ENCODE measurements at regions not wholly inside any gene's neighbourhood (a gene's known extent, or its start where the extent isn't known, plus 50 kb on each side); places are given as distances from the start of the nearest gene placed in this dataset.

DNA sequence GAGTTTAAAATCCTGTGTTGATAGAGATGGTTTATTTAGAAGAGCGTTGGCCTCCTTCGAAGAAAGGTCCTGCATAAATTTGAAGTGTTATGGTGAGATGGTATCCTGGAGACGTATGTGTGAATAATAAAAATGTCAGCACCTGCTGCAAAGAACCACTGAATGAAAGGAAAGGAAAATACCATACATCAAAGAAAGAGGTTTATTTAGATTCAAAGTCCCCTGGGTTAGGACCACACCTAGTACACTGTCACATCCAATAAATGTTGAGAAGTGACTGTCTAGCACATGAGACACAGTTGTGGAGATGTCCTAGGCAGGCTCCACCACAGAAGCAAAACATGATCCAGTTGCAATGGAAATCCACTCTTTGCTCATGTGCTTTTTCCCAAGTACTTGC, 214.7 kb downstream of the PAX1 start:
- Mint-ChIP-seq H3K4me3 (no peak overlapping the region), H3K27me3 (ENCODE audit: low read depth) (no peaks in the 10 kb centered on the region), H3K36me3 (ENCODE audit: insufficient read depth) (no peaks in the 10 kb centered on the region), H3K4me1 (ENCODE audit: low read depth) (no peaks in the 10 kb centered on the region), H3K9me3 (peaks cover 3% of the 10 kb centered on the region)
- ATAC-seq: no peak
- no peak for DNase-seq

DNA sequence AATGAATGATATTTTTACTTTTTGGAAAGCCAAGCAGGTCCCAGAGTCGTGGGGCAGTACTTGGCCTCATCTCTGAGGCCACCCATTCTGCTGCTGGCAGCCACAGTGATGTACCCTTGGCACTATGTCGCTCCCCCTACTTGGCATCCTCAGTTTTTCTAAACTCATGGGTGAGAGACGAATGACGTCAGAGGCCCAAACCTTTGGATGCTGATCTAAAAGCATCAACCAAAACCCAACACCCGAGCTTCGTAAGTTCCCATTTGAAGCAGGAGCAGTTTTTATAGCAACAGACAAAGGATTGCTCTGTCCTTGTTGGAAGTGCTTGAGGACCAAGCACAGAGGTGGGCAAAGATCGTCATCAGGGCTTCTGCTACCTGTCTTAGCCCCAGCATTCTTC, 212.9 kb downstream of the PAX1 start:
- no peaks in the 10 kb centered on the region for H3K27me3 Mint-ChIP-seq (ENCODE audit: low read depth)
- no peak overlapping the region for H3K4me3 Mint-ChIP-seq
- no peak for ATAC-seq
- no peaks in the 10 kb centered on the region for H3K36me3 Mint-ChIP-seq (ENCODE audit: insufficient read depth)
- no peak for DNase-seq
- H3K9me3 Mint-ChIP-seq: peaks cover 3% of the 10 kb centered on the region
- H3K4me1 Mint-ChIP-seq (ENCODE audit: low read depth): no peaks in the 10 kb centered on the region

DNA sequence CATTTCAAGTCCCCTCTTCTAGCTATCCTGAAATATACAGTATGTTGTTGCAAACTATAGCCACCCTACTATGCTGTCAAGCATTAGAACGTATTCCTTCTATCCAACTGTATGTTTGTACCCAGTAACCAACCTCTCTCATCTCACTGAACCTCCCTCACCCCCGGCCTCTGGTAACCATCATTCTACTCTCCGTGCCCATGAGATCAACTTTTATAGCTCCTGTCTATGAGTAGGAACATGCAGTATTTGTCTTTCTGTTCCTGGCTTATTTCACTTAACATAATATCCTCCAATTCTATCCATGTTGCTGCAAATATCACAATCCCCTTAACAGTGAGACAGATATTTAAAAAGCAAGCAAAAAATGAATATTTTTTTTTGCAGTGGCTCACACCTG, 196.9 kb downstream of the PAX1 start:
- H3K27me3 Mint-ChIP-seq (ENCODE audit: low read depth): no peaks in the 10 kb centered on the region

DNA sequence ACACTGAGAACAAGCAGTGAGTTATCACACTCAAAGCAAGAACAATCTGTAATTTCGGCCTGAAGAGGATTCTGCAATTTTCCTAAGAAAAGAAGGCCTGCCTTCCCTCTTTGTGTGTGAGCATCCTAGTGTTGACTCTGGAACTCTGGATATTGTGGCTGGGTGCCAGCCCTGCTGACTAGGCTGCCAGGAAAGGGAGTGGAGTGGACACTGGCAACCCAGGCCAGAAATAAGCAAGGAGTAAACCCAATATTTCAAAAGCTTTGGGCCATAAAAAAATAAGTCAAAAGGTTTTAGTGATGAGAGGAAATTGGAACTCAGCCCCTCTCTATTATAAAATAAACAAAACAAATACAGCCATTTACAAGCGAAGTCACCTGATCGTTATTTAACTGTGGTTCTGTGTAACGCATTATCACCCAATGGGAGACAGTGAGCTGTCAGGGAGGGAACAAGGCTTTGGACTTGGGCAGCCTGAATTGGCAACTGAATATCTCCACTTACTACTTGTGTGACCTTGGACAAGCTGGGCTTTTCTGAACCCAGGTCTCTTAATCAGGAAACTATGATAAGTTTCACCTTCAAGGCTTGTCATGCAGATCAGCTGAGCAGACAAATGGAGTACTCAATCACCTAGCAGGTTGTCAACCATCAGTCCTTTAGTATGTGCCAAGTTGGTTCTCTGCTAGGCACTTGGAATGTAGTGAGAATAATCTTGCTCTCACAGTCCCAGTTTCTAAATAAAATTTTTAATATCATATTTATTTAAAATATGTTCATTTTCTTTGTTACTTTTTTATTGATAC, 196.2 kb downstream of the PAX1 start:
- Mint-ChIP-seq H3K4me3 (no peak overlapping the region), H3K9me3 (peaks cover 8% of the 10 kb centered on the region), H3K27me3 (ENCODE audit: low read depth) (no peaks in the 10 kb centered on the region), H3K4me1 (ENCODE audit: low read depth) (no peaks in the 10 kb centered on the region), H3K36me3 (ENCODE audit: insufficient read depth) (no peaks in the 10 kb centered on the region)
- ATAC-seq (no peak), DNase-seq (no peak)

More for the DNA sequence above, 196.9 kb downstream of the PAX1 start:
- Mint-ChIP-seq H3K36me3 (ENCODE audit: insufficient read depth) (no peaks in the 10 kb centered on the region), H3K9me3 (peaks cover 8% of the 10 kb centered on the region), H3K4me3 (no peak overlapping the region), H3K4me1 (ENCODE audit: low read depth) (no peaks in the 10 kb centered on the region)
- DNase-seq (no peak), ATAC-seq (no peak)

DNA sequence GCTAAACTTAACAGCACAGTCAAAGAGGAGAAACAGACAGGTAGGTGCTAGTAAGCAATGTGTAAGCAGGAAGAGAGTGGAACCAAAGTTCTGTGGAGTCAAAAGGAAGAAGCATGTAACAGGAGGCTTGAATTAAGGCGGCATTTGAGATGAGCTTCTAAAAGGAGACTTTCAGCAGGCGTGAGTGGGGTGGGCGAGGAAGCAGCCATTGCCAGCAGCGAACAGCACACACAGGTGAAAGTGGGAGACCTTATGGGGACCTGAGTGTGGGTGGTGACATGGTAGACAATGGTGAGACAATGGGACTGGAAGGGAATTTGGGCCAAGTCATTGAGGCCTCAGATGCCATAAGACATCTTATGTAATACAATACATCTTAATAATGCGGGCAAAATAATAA, 195.0 kb downstream of the PAX1 start:
- DNase-seq: no peak
- no peaks in the 10 kb centered on the region for H3K36me3 Mint-ChIP-seq (ENCODE audit: insufficient read depth)
- no peaks in the 10 kb centered on the region for H3K27me3 Mint-ChIP-seq (ENCODE audit: low read depth)
- H3K4me1 Mint-ChIP-seq (ENCODE audit: low read depth): no peaks in the 10 kb centered on the region
- no peak overlapping the region for H3K4me3 Mint-ChIP-seq
- peaks cover 8% of the 10 kb centered on the region for H3K9me3 Mint-ChIP-seq
- no peak for ATAC-seq

DNA sequence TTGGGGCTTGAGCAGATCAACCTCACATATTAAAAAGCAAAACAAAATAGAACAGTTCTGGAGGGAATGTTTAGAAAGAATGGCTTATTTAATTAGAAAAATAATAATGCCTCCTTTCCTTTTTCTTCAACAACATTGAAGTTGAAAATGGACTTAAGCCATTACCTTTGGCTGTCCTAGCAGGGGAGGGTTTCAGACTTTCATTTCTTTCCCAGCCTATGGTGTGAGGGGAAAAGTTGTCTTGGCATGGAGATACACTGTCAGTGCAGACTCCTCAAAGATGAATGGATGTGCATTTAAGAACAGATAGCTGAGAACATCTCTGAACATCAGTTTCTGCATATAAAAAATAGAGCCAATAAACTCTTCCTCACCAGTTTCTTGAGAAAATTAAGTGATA, 169.5 kb downstream of the PAX1 start:
- ATAC-seq (no peak), DNase-seq (no peak)
- no peak overlapping the region for H3K4me3 Mint-ChIP-seq
- H3K36me3 Mint-ChIP-seq (ENCODE audit: insufficient read depth): no peaks in the 10 kb centered on the region
- peaks cover 16% of the 10 kb centered on the region for H3K9me3 Mint-ChIP-seq
- H3K27me3 Mint-ChIP-seq (ENCODE audit: low read depth): no peaks in the 10 kb centered on the region
- H3K4me1 Mint-ChIP-seq (ENCODE audit: low read depth): no peaks in the 10 kb centered on the region

DNA sequence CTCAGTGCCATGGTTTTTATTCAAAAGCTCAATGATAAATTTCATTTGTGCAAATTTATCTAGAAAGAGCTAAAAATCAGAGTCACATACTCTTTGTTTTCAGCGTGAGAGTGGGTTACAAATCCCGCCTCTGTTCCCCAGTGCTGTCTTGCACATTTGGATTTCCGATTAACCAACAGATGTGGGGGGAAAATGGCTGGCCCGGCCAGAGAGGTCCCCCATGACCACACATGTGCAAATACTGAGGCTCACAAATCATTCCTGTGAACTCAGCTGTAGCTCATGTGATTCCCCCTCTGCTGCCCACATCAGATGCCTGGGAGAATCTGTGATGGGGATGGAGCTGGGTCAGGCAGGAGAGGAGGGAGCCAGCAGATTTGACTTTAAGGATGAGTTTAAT, 168.7 kb downstream of the PAX1 start:
- no peaks in the 10 kb centered on the region for H3K36me3 Mint-ChIP-seq (ENCODE audit: insufficient read depth)
- no peak overlapping the region for H3K4me3 Mint-ChIP-seq
- ATAC-seq: no peak
- no peak for DNase-seq
- no peaks in the 10 kb centered on the region for H3K4me1 Mint-ChIP-seq (ENCODE audit: low read depth)
- H3K27me3 Mint-ChIP-seq (ENCODE audit: low read depth): no peaks in the 10 kb centered on the region
- peaks cover 16% of the 10 kb centered on the region for H3K9me3 Mint-ChIP-seq

DNA sequence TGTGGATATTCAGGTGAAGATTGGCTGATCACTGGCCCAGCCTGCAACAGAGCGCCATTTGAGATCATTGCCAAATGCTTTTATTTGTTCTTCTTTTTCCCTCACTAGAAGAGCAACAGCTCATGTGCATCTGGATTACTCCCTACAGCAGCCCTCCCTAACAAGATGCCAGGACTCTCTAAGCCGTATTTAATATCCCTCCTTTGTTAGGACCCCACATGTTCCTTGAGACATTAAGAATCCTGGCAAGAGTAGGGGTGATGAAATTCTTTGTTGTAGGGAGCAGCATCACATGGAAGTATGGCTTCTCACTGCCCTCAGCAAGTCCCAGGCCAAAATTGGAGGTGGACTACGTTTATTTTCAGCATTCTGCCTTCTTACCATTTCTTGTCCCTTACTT, 167.8 kb downstream of the PAX1 start:
- H3K9me3 Mint-ChIP-seq: peaks cover 16% of the 10 kb centered on the region
- H3K27me3 Mint-ChIP-seq (ENCODE audit: low read depth): no peaks in the 10 kb centered on the region
- DNase-seq: no peak
- no peak overlapping the region for H3K4me3 Mint-ChIP-seq
- H3K36me3 Mint-ChIP-seq (ENCODE audit: insufficient read depth): no peaks in the 10 kb centered on the region
- no peak for ATAC-seq
- H3K4me1 Mint-ChIP-seq (ENCODE audit: low read depth): no peaks in the 10 kb centered on the region

DNA sequence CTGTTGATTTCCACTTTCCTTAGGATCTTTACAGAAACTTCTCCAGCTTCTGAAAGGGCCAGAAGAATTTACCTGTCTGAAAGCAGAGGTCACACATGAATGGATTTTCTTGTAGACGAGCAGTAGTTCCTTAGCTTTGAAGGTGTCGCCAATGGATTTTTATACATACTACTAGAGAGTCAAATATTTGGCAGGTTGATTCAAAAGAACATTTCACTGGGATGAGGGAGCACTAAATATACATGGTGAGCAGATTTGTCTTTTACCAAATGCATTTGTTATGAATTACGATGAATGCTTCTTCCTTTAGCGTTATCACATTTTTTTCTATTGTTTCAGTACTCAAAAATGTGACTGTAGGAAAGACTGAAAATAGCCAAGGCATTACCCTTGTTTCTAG, 162.3 kb downstream of the PAX1 start:
- DNase-seq (no peak), ATAC-seq (no peak)
- H3K27me3 Mint-ChIP-seq (ENCODE audit: low read depth): no peaks in the 10 kb centered on the region
- peaks cover 8% of the 10 kb centered on the region for H3K9me3 Mint-ChIP-seq
- H3K4me3 Mint-ChIP-seq: no peak overlapping the region
- no peaks in the 10 kb centered on the region for H3K36me3 Mint-ChIP-seq (ENCODE audit: insufficient read depth)
- no peaks in the 10 kb centered on the region for H3K4me1 Mint-ChIP-seq (ENCODE audit: low read depth)

DNA sequence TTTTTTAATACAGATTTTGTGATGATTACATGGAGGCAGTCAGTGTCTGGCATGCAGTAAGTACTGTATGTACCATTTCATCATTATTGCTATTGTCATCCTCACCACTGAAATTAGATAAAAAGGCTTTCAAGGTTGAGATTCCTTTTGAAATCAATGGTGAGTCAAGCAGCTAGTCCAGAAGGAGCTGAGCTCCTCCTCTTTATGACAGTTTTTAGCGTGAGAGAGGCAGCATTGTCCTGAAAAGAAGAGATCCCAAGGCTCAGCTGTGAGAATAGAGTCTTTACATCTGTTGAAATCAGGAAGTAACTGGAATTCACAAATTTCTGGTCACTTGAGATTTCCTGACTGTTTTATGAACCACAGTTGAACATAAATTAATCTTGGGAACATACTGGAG, 161.9 kb downstream of the PAX1 start:
- Mint-ChIP-seq H3K4me3 (no peak overlapping the region), H3K27me3 (ENCODE audit: low read depth) (no peaks in the 10 kb centered on the region), H3K4me1 (ENCODE audit: low read depth) (no peaks in the 10 kb centered on the region), H3K36me3 (ENCODE audit: insufficient read depth) (no peaks in the 10 kb centered on the region), H3K9me3 (peaks cover 4% of the 10 kb centered on the region)
- DNase-seq: no peak
- no peak for ATAC-seq

DNA sequence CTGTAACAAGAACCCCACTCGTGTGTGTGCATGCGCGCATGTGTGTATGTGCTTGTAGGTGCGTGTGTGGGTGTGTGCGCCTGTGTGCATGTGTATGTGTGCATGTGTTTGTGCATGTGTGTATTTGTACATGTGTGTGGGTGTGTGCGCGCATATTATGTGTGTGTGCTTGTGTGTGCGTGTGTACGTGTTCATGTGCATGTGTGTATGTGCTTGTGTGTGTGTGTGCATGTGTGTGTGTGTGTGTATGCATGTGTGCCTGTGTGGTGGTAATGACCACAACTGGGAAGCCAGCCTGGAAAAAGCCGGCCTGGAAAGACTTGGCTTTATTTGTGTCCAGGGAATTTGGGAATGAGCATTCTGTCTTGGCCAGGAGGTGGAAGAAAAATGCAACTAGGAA, 157.5 kb downstream of the PAX1 start:
- no peaks in the 10 kb centered on the region for H3K36me3 Mint-ChIP-seq (ENCODE audit: insufficient read depth)
- ATAC-seq: no peak
- H3K4me1 Mint-ChIP-seq (ENCODE audit: low read depth): no peaks in the 10 kb centered on the region

DNA sequence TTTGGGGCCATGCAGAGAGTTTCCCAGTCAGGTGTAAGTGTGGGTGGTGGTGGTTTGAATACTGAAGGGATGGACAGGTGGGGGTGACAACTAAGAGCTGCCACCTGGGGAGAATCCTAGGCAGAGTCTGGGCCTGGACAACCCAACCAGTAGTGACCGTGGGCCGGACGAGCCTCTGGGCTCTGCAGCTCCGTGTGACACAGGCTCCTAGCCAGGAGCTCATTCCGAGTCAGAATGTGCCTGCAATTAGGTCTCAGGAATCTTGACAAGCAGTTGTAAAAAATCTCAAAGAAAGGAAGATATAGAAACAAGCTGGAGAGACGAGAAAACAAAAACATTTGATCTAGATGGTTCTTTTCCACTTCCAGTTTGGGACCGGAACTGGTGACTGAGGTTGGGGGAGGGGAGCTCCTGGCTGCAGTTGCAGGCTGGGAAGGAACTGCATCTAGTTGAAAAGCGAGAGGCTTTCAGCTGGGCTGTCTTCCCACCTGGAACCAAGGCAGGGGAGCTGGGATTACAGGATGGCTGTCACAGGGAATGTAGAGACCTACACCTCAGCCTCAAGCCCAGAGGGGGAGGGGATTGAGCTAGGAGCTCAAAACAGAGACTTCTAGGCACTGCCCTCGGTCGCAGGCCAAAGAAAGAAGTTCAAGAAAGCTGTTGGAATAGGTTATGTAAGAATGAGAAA, 156.9 kb downstream of the PAX1 start:
- DNase-seq (no peak), ATAC-seq (no peak)
- Mint-ChIP-seq H3K9me3 (peaks cover 18% of the 10 kb centered on the region), H3K4me1 (ENCODE audit: low read depth) (no peaks in the 10 kb centered on the region), H3K4me3 (no peak overlapping the region), H3K27me3 (ENCODE audit: low read depth) (no peaks in the 10 kb centered on the region), H3K36me3 (ENCODE audit: insufficient read depth) (no peaks in the 10 kb centered on the region)

More for the DNA sequence above, 157.5 kb downstream of the PAX1 start:
- H3K4me3 Mint-ChIP-seq: no peak overlapping the region
- H3K9me3 Mint-ChIP-seq: peaks cover 18% of the 10 kb centered on the region
- no peaks in the 10 kb centered on the region for H3K27me3 Mint-ChIP-seq (ENCODE audit: low read depth)
- DNase-seq: no peak

DNA sequence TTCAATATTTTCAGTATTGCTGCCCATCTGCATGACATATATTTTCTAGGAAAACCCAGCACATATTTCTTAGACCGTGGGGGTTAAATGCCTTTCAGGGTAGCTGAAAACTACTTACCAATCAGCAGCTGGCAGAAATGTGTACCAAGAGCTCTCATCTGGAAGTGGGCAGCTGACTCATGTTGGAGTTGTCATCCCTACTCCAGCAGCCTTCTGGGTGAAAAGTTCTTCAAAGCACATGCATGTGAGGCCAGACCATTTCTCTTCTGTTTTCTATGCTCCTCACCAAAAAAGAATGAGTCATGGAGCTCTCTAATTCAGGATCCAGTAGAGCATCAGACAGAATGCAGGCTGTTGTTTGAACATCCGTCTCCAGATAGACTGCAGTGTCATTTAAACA, 135.5 kb downstream of the PAX1 start:
- ATAC-seq (no peak), DNase-seq (no peak)
- H3K36me3 Mint-ChIP-seq (ENCODE audit: insufficient read depth): no peaks in the 10 kb centered on the region
- peaks cover 9% of the 10 kb centered on the region for H3K9me3 Mint-ChIP-seq
- no peak overlapping the region for H3K4me3 Mint-ChIP-seq
- H3K4me1 Mint-ChIP-seq (ENCODE audit: low read depth): no peaks in the 10 kb centered on the region
- no peaks in the 10 kb centered on the region for H3K27me3 Mint-ChIP-seq (ENCODE audit: low read depth)

DNA sequence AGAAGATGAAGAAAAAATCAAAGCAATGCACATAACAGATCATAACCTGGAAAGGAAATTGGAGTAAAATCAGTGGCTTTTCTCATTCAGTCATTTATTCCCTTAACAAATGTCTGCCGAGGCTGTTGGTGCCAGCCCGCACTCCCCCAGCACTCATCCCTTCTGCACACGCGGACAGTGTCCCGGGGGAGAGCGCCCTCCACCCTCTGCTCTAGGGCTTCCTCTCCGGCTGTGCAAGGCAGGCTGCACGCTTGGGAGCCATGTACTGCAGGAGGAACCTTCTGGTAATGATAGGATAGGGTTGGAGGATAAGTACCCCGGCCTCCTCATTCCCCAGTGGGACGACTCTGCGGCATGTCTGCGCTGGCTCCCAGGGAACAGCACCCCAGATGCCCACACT, 134.5 kb downstream of the PAX1 start:
- no peaks in the 10 kb centered on the region for H3K36me3 Mint-ChIP-seq (ENCODE audit: insufficient read depth)
- H3K27me3 Mint-ChIP-seq (ENCODE audit: low read depth): no peaks in the 10 kb centered on the region

DNA sequence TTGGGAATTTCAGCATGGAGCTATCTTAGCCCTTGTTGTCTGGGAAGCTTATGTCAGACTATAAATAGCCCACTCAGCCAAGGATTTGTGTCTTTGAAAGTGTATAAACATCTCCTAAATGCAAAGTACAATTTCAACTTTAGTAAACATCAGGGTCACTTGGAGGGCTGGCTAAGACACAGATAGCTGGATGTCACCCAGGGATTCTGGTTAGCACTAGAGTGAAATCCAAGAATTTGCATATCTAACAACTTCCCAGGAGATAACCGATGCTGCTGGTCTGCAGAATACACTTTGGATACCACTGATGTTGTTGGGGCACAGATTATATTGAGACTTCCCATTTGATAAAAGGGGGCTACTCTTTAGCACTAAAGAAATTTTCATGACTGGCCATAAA, 130.9 kb downstream of the PAX1 start:
- H3K27me3 Mint-ChIP-seq (ENCODE audit: low read depth): no peaks in the 10 kb centered on the region
- H3K36me3 Mint-ChIP-seq (ENCODE audit: insufficient read depth): no peaks in the 10 kb centered on the region
- H3K4me1 Mint-ChIP-seq (ENCODE audit: low read depth): no peaks in the 10 kb centered on the region
- no peak for DNase-seq
- H3K4me3 Mint-ChIP-seq: no peak overlapping the region
- no peaks in the 10 kb centered on the region for H3K9me3 Mint-ChIP-seq
- ATAC-seq: no peak

More for the DNA sequence above, 134.5 kb downstream of the PAX1 start:
- H3K9me3 Mint-ChIP-seq: peaks cover 8% of the 10 kb centered on the region
- no peak for ATAC-seq
- H3K4me1 Mint-ChIP-seq (ENCODE audit: low read depth): no peaks in the 10 kb centered on the region
- no peak for DNase-seq
- H3K4me3 Mint-ChIP-seq: no peak overlapping the region

Measured in activated T-cell treated with anti-CD3 and anti-CD28 coated beads, Interleukin-2, amount 50 U/mL, for 4 hours (primary cell).